ENCODE measurements at regions not wholly inside any gene's neighbourhood (a gene's known extent, or its start where the extent isn't known, plus 50 kb on each side); places are given as distances from the start of the nearest gene placed in this dataset.

GRCh38 chr7:110557136-110557535, 533.8 kb upstream of the LRRN3 start:
- TF ChIP-seq POLR2A (IDR thresholded peaks at IDR 0.05) (no peak), CTCF (IDR thresholded peaks at IDR 0.05) (no peak)

Measured in body of pancreas (tissue), 4 donors.